GM12878 (cell line): ENCODE measurements at regions not wholly inside any gene's neighbourhood (a gene's known extent, or its start where the extent isn't known, plus 50 kb on each side); places are given as distances from the start of the nearest gene placed in this dataset.

ENCODE experiments used
- EZH2 ChIP-seq: IDR thresholded peaks from 2 replicates; pipeline ENCODE4 v1.6.1; 2012; ENCODE audit warnings: low read depth, mild to moderate bottlenecking, control low read depth, inconsistent platforms, low read length, borderline replicate concordance; ENCODE audit not compliant: control insufficient read depth
- POLR2A ChIP-seq: IDR thresholded peaks from 2 replicates; pipeline ENCODE4 v1.6.1; 2011; ENCODE audit warnings: low read depth, mild to moderate bottlenecking, low read length
- TAF1 ChIP-seq: IDR thresholded peaks from 2 replicates; pipeline ENCODE4 v1.6.1; 2011; ENCODE audit warnings: mild to moderate bottlenecking, low read depth, low read length, borderline replicate concordance
- USF2 ChIP-seq: IDR thresholded peaks from 2 replicates; pipeline ENCODE4 v1.6.1; 2011; ENCODE audit warnings: low read depth, low read length, improper control_type of control experiment, borderline replicate concordance

GRCh38 chr18:64620971-64621560 is 472.2 kb upstream of the LINC00305 start:
- TF ChIP-seq USF2: no peak
- TF ChIP-seq POLR2A: no peak
- no peak for TF ChIP-seq EZH2
- TF ChIP-seq TAF1: no peak
